ENCODE measurements at regions not wholly inside any gene's neighbourhood (a gene's known extent, or its start where the extent isn't known, plus 50 kb on each side); places are given as distances from the start of the nearest gene placed in this dataset.

GRCh38 chr4:37008199-37008598 lies 236.3 kb upstream of the NWD2 start:
- Mint-ChIP-seq H3K27me3 (no peaks in the 10 kb centered on the region), H3K9me3 (peaks cover 8% of the 10 kb centered on the region), H3K4me3 (no peak overlapping the region), H3K27ac (no peak overlapping the region), H3K36me3 (ENCODE audit: low read depth) (no peaks in the 10 kb centered on the region), H3K4me1 (ENCODE audit: low read depth) (no peaks in the 10 kb centered on the region)
- DNase-seq: no peak

GRCh38 chr4:37014584-37014983 lies 230.0 kb upstream of the NWD2 start:
- Mint-ChIP-seq H3K36me3 (ENCODE audit: low read depth) (no peaks in the 10 kb centered on the region), H3K4me1 (ENCODE audit: low read depth) (no peaks in the 10 kb centered on the region), H3K27ac (no peak overlapping the region), H3K4me3 (no peak overlapping the region), H3K9me3 (peaks cover 7% of the 10 kb centered on the region), H3K27me3 (no peaks in the 10 kb centered on the region)
- DNase-seq: no peak

- Mint-ChIP-seq H3K4me3 (no peak overlapping the region), H3K36me3 (ENCODE audit: low read depth) (no peaks in the 10 kb centered on the region), H3K27ac (no peak overlapping the region), H3K27me3 (no peaks in the 10 kb centered on the region), H3K9me3 (peaks cover 7% of the 10 kb centered on the region), H3K4me1 (ENCODE audit: low read depth) (no peaks in the 10 kb centered on the region)
- DNase-seq: no peak
Observed at GRCh38 chr4:37015391-37015790, 229.2 kb upstream of the NWD2 start.

GRCh38 chr4:37023504-37023903 lies 221.0 kb upstream of the NWD2 start:
- Mint-ChIP-seq H3K36me3 (ENCODE audit: low read depth) (no peaks in the 10 kb centered on the region), H3K27me3 (no peaks in the 10 kb centered on the region), H3K4me1 (ENCODE audit: low read depth) (no peaks in the 10 kb centered on the region), H3K27ac (no peak overlapping the region), H3K9me3 (peaks cover 5% of the 10 kb centered on the region), H3K4me3 (no peak overlapping the region)
- DNase-seq: no peak

- no peaks in the 10 kb centered on the region for H3K27me3 Mint-ChIP-seq
- no peaks in the 10 kb centered on the region for H3K4me1 Mint-ChIP-seq (ENCODE audit: low read depth)
- H3K4me3 Mint-ChIP-seq: no peak overlapping the region
- no peak for DNase-seq
- no peaks in the 10 kb centered on the region for H3K36me3 Mint-ChIP-seq (ENCODE audit: low read depth)
- no peak overlapping the region for H3K27ac Mint-ChIP-seq
- peaks cover 5% of the 10 kb centered on the region for H3K9me3 Mint-ChIP-seq
Observed at GRCh38 chr4:37023996-37024395, 220.5 kb upstream of the NWD2 start.

- Mint-ChIP-seq H3K4me1 (ENCODE audit: low read depth) (no peaks in the 10 kb centered on the region), H3K9me3 (no peaks in the 10 kb centered on the region), H3K4me3 (no peak overlapping the region), H3K27ac (no peak overlapping the region), H3K36me3 (ENCODE audit: low read depth) (no peaks in the 10 kb centered on the region), H3K27me3 (no peaks in the 10 kb centered on the region)
- DNase-seq: no peak
Observed at GRCh38 chr4:37040816-37041215, 203.7 kb upstream of the NWD2 start.

- Mint-ChIP-seq H3K36me3 (ENCODE audit: low read depth) (no peaks in the 10 kb centered on the region), H3K9me3 (no peaks in the 10 kb centered on the region), H3K4me1 (ENCODE audit: low read depth) (no peaks in the 10 kb centered on the region), H3K4me3 (no peak overlapping the region), H3K27me3 (no peaks in the 10 kb centered on the region), H3K27ac (no peak overlapping the region)
- no peak for DNase-seq
Observed at GRCh38 chr4:37043342-37043741, 201.2 kb upstream of the NWD2 start.

- H3K4me1 Mint-ChIP-seq (ENCODE audit: low read depth): no peaks in the 10 kb centered on the region
- H3K27ac Mint-ChIP-seq: no peak overlapping the region
Observed at GRCh38 chr4:37051111-37051510, 193.4 kb upstream of the NWD2 start.

GRCh38 chr4:37051866-37052265 lies 192.7 kb upstream of the NWD2 start:
- Mint-ChIP-seq H3K36me3 (ENCODE audit: low read depth) (no peaks in the 10 kb centered on the region), H3K4me1 (ENCODE audit: low read depth) (no peaks in the 10 kb centered on the region), H3K27me3 (no peaks in the 10 kb centered on the region), H3K9me3 (peaks cover 1% of the 10 kb centered on the region), H3K4me3 (no peak overlapping the region), H3K27ac (no peak overlapping the region)
- DNase-seq: no peak

More at GRCh38 chr4:37051111-37051510, 193.4 kb upstream of the NWD2 start:
- no peak overlapping the region for H3K4me3 Mint-ChIP-seq
- no peaks in the 10 kb centered on the region for H3K36me3 Mint-ChIP-seq (ENCODE audit: low read depth)
- DNase-seq: no peak
- peaks cover 1% of the 10 kb centered on the region for H3K9me3 Mint-ChIP-seq
- H3K27me3 Mint-ChIP-seq: no peaks in the 10 kb centered on the region

GRCh38 chr4:37054531-37055077 lies 189.9 kb upstream of the NWD2 start:
- Mint-ChIP-seq H3K27me3 (no peaks in the 10 kb centered on the region), H3K9me3 (no peaks in the 10 kb centered on the region), H3K36me3 (ENCODE audit: low read depth) (no peaks in the 10 kb centered on the region), H3K27ac (no peak overlapping the region), H3K4me1 (ENCODE audit: low read depth) (no peaks in the 10 kb centered on the region), H3K4me3 (no peak overlapping the region)
- DNase-seq: no peak

- Mint-ChIP-seq H3K4me1 (ENCODE audit: low read depth) (no peaks in the 10 kb centered on the region), H3K9me3 (no peaks in the 10 kb centered on the region), H3K4me3 (no peak overlapping the region), H3K27ac (no peak overlapping the region), H3K27me3 (no peaks in the 10 kb centered on the region), H3K36me3 (ENCODE audit: low read depth) (no peaks in the 10 kb centered on the region)
- no peak for DNase-seq
Observed at GRCh38 chr4:37058826-37059225, 185.7 kb upstream of the NWD2 start.

GRCh38 chr4:37066159-37066558 lies 178.4 kb upstream of the NWD2 start:
- DNase-seq: no peak
- H3K9me3 Mint-ChIP-seq: no peaks in the 10 kb centered on the region
- no peak overlapping the region for H3K4me3 Mint-ChIP-seq
- H3K4me1 Mint-ChIP-seq (ENCODE audit: low read depth): no peaks in the 10 kb centered on the region
- no peak overlapping the region for H3K27ac Mint-ChIP-seq
- no peaks in the 10 kb centered on the region for H3K36me3 Mint-ChIP-seq (ENCODE audit: low read depth)
- no peaks in the 10 kb centered on the region for H3K27me3 Mint-ChIP-seq

GRCh38 chr4:37068580-37068979 lies 176.0 kb upstream of the NWD2 start:
- no peak for DNase-seq
- no peaks in the 10 kb centered on the region for H3K27me3 Mint-ChIP-seq
- H3K4me3 Mint-ChIP-seq: no peak overlapping the region
- peaks cover 7% of the 10 kb centered on the region for H3K4me1 Mint-ChIP-seq (ENCODE audit: low read depth)
- peaks cover 2% of the 10 kb centered on the region for H3K9me3 Mint-ChIP-seq
- H3K27ac Mint-ChIP-seq: no peak overlapping the region
- H3K36me3 Mint-ChIP-seq (ENCODE audit: low read depth): no peaks in the 10 kb centered on the region

GRCh38 chr4:37070041-37070440 lies 174.5 kb upstream of the NWD2 start:
- Mint-ChIP-seq H3K9me3 (peaks cover 2% of the 10 kb centered on the region), H3K4me3 (no peak overlapping the region), H3K27me3 (no peaks in the 10 kb centered on the region), H3K4me1 (ENCODE audit: low read depth) (peaks cover 7% of the 10 kb centered on the region), H3K27ac (no peak overlapping the region), H3K36me3 (ENCODE audit: low read depth) (no peaks in the 10 kb centered on the region)
- no peak for DNase-seq

GRCh38 chr4:37071576-37071975 lies 173.0 kb upstream of the NWD2 start:
- no peaks in the 10 kb centered on the region for H3K36me3 Mint-ChIP-seq (ENCODE audit: low read depth)

GRCh38 chr4:37073226-37073840 lies 171.2 kb upstream of the NWD2 start:
- Mint-ChIP-seq H3K4me1 (ENCODE audit: low read depth) (peaks cover 7% of the 10 kb centered on the region), H3K27ac (no peak overlapping the region), H3K4me3 (no peak overlapping the region), H3K36me3 (ENCODE audit: low read depth) (no peaks in the 10 kb centered on the region), H3K9me3 (peaks cover 2% of the 10 kb centered on the region), H3K27me3 (no peaks in the 10 kb centered on the region)
- DNase-seq: no peak

More at GRCh38 chr4:37071576-37071975, 173.0 kb upstream of the NWD2 start:
- H3K4me3 Mint-ChIP-seq: no peak overlapping the region
- peaks cover 2% of the 10 kb centered on the region for H3K9me3 Mint-ChIP-seq
- peaks cover 7% of the 10 kb centered on the region for H3K4me1 Mint-ChIP-seq (ENCODE audit: low read depth)
- DNase-seq: no peak
- no peak overlapping the region for H3K27ac Mint-ChIP-seq
- no peaks in the 10 kb centered on the region for H3K27me3 Mint-ChIP-seq

Data from activated T-cell treated with anti-CD3 and anti-CD28 coated beads, Interleukin-2, amount 50 U/mL, for 24 hours (primary cell).